HG03342 (cell line): ENCODE measurements at regions not wholly inside any gene's neighbourhood (a gene's known extent, or its start where the extent isn't known, plus 50 kb on each side); places are given as distances from the start of the nearest gene placed in this dataset.

Source experiments
- ATAC-seq: cut with Tn5 transposase; IDR thresholded peaks from one replicate; pipeline ENCODE4 v1.9.1; 2021; ENCODE audit warnings: mild to moderate bottlenecking, moderate library complexity; ENCODE audit not compliant: unreplicated experiment

DNA sequence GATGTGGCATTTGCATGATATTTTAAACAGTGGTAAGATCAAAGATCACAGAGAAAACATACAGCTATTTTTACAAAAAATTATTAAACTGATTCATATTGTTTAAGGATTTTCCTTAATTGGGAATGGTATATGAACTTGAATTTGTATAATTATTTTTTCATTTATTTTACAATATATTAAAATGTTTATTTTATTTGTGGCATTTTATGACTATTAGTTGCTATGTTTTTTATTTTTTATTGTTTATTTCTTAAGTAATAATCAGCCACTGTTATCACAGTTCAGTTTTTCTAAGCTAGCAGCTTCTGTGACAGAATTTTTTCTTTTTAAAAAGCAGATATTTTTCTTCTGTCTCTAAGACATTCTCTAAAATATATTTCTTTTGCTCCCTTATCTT, 387.0 kb upstream of the KHDRBS2 start:
- ATAC-seq = no peak

DNA sequence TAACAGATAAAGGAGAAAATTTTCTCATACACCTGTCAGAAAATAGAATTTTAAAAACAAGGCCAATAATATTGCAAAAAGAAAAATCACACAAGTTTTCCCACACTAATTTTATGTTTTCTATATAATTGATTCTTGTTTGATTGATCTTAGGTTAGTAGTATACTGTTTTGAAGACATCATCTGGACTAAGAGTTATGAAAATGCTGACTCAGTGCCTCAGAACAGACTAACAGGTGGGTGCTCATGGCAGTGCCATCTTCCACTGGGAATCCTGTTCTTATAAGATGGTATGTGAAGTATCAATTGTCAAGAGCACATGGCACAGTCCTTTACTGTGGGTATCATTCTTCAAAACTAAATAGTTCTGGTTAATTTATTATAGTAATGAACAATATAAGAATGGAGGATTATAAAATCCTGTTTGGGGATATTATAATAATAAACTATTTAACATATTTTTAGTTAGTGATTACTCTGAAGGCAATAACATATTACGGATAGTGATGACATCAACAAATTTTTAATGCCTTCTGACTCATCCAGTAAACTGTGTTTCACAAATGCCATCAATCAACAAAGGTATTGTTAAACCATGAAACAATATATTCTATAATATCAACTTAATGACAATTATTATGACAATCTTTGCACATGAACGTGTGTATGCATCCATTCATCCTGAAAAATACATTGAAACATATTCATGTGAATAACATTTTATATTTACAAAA, 384.6 kb upstream of the KHDRBS2 start:
- ATAC-seq = no peak

DNA sequence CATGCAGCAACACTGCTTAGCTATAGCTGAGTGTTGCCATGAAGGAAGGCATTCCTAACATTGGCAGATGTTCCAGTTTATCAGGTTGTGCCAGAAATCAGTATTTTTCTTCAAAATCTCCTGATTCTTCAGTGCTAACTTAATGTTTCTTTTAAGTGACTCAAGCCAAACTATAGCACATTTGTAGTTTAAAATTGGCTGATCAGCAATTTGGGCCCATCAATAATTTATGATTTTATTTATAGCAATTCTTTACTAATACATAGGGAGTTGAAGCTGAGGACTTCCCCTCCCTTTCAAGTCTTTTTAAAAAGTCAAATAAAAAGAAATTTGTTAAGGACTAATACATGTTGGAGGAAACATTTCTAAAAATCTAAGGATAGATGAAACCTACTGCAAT, 383.8 kb upstream of the KHDRBS2 start:
- ATAC-seq = no peak

DNA sequence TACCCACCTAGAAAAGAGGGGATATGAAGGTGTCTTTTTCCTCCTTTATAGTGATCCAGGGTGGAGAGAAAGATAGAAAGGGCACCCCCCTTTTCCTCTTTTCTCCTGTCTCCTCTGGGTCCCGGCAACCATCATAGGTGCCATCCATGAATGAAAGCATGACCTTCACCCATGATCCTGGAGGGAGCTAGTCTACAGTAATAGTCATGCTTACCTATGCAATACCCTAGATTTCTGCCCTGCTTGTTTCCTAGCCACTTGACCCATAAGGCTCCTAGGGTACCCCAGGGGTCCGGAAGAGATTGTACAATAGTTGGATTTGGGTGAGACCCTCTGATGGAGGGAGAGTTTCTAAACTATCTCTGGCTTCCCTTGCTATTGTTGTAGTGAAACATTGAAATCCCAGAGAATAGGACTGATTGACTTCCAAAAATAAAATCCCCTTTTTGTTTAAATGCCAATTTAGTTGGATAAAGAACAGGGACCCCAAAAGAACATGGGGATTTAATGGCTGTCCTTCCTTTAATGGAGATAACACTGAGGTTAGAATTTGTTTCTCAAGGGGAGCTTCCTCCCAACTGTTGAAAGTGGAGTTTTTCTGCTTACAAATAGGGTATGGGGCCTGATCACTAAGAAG, 366.8 kb upstream of the KHDRBS2 start:
- no peak for ATAC-seq

DNA sequence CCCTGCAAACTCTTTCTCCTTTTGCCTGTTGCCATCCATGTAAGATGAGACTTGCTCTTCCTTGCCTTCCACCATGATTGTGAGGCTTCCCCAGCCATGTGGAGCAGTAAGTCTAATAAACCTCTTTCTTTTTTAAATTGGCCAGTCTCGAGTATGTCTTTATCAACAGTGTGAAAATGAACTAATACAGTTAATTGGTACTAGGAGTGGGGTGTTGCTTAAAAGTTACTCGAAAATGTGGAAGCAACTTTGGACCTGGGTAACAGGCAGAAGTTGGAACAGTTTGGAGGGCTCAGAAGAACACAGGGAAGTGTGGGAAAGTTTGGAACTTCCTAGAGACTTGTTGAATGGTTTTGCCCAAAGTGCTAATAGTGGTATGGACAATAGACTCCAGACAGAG, 359.2 kb upstream of the KHDRBS2 start:
- no peak for ATAC-seq

DNA sequence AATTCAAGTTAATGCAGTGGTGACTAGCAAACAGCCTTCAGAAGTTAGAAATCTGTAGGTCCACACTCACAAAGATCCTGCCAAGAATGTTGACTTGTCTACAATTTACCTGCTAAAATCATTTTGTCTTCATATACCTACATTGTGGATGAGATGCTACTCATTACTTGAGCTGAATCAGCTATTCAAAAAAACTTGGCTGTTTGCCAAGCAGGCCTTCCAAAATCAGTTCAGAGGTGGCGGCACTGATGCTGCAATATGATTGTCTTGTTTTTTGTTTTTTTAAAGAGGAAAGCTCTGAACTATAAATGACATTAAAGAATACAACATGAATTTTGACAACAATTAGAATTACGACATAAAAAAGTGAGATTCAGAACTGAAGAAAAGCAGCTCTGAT, 354.7 kb upstream of the KHDRBS2 start:
- ATAC-seq = no peak

DNA sequence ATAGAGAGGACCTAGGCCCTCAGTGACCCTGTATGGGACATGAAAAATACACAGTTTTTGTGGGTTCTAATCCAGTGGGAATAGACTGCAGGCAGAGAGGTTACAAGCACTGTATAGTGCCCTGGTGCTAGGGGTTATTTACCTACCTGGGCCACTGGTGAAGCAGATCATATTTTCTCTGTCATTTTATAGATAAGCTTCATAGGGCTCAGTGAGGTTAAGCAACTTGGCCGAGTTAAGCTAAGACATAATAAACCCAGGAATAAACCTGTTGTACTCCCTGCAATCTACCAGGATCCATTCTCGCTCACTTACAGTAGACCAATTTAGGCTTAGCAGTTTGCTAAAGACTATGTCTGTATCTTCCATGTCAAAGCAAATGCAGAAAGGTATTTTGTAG, 340.6 kb upstream of the KHDRBS2 start:
- ATAC-seq = no peak

DNA sequence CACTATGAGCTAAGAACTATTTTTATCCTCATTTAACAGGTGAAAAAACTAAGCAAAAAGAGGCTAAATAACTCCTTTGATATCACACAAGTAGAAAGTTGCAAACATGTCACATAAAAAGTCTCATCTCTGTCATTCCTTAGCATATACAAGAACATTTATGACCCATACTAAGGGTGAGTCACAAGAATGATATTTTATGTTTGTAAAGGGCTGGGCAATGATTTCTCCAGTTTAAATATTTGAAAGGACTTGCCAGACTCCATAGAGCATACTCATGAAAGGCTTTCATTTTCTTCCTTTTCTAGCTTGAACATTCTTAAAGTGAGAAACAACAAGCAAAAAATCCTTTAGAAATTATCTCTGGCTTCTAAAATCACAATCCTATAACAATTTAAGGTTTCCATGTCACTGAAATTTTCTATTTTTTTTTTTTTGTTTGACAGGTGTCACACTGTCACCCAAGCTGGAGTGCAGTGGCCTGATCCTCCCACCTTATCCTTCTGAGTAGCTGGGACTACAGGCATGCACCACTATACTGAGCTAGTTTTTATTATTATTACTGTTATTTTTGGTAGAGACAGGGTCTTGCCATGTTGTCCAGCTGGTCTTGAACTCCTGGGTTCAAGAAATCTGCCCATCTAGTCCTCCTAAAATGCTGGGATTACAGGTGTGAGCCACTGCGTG, 338.0 kb upstream of the KHDRBS2 start:
- no peak for ATAC-seq

DNA sequence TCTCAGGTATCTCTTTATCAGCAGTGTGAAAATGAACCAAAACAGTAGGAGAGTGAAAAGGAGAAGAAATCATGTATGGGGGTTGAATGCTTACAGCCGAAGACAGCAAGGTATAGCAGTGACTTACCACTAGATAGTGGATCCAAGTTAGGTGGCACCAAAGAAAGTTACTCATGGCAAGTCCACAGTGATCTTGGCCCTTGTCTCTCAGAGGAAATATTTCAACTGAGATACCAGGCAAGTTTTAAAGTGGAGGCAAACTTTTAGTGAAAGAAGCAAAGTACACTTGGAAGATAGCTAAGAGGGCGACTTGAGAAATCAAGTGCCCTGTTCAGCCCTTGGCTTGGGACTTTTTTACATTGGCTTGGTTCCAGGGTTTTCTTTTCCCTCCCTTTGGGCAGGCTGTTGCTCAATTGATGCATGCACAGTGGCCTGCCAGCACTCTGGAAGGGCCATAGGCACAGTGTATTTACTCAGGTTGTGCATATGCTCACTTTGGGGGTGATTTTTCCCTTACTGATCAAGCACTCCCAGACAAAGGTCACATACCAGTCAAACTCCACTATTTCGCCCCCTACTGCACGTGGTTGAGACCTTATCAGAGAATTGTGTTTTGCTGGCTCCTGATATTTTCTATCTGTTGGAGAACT, 329.5 kb upstream of the KHDRBS2 start:
- no peak for ATAC-seq

DNA sequence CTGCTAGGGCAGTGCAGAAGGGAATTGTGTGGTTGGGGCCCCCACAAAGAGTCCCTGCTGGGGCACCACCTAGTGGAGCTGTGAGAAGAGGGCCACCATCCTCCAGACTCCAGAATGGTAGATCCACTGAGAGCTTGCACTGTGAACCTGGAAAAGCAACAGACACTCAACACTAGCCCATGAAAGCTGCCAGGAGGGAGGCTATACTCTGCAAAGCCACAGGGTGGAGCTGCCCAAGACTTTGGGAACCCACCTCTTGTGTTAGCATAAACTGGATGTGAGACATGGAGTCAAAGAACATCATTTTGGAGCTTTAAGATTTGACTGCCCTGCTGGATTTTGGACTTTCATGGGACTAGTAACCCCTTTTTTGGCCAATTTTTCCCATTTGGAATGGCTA, 328.4 kb upstream of the KHDRBS2 start:
- ATAC-seq = no peak

DNA sequence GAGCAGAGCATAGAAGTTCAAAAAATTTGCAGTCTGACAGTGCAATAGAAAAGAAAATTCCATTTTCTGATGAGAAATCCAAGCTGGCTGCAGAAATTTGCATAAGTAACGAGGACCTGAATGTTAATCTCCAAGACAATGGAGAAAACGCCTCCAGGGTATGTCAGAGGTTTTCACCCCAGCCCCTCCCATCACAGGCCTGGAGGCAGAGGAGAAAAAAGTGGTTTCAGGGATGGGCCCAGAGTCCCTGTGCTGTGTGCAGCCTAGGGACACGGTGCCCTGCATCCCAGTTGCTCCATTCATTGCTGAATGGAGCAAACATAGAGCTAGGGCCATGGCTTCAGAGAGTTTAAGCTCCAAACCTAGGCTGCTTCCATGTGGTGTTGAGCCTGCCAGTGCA, 327.9 kb upstream of the KHDRBS2 start:
- ATAC-seq = no peak

DNA sequence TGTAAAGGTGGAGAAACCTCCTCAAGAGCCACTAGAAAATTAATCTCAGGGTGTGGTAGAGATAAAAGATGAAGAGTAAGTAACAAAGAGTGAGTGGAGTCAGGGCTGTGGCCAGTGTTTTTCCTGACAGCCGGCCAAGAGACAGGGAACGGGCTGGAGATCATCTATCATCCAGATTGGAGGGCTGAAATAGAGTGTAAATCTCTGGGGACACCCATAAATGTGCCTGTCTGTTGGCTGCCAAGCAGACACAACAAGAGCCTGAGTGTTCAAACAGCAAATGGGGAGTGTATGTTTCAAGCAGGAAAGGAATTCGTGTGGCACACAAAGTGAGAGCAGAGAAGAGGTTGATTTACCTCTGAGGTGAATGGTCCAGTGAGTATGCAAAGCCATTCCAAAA, 326.4 kb upstream of the KHDRBS2 start:
- ATAC-seq = no peak

DNA sequence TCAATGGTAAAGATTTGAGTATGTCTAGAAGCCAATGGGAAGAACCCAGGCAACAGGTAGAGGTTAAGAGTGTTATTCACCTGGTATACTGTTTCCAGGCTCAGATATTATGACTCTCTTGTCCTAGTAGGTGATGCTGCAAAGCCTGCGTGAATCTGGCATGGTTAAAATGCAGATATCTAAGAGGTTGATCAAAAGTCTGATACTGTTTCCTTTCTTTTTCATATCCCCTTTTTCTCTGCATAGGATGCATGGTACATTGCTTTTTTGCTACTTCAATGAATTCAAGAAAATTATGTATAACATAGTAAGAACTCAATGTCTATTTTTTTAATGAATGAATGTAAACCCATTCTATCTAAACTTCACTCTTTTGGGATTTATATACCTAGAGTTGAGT, 284.3 kb upstream of the KHDRBS2 start:
- ATAC-seq = no peak

DNA sequence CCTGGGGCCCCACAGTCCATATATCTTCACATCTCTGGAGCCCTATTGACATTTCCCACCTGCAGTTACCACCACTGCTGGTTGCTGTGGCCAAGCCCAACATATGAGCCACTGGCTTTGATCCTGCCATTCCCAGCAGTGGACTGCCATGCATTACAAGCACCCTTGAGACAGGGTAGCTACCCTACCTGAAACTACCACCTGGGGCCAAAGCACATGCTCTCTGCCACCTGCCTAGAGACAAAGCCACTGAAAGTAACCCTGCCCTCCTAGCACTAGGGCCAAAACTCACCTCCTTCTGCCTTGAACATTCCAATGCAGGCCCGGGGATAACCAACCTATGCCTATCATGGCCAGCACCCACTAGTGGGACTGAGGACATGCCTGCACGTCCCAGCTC, 255.5 kb upstream of the KHDRBS2 start:
- no peak for ATAC-seq

DNA sequence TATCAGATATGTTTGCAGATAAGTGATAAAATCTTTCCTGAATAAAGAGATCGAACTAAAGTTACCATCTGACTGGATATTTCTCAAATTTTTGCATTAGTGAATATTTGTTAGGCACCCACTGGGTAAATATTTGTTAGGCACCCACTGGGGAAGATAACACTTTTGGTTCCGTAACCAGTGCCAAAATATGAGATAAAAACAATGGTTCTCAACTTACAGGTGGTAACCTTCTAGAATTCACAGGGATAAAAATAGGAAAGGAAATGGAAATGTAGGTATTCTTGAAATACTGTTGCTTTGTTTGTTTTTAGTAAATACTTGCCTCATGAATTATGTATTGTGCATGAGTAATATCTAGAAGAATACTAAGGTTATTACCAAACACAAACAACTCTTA, 245.0 kb upstream of the KHDRBS2 start:
- no peak for ATAC-seq

DNA sequence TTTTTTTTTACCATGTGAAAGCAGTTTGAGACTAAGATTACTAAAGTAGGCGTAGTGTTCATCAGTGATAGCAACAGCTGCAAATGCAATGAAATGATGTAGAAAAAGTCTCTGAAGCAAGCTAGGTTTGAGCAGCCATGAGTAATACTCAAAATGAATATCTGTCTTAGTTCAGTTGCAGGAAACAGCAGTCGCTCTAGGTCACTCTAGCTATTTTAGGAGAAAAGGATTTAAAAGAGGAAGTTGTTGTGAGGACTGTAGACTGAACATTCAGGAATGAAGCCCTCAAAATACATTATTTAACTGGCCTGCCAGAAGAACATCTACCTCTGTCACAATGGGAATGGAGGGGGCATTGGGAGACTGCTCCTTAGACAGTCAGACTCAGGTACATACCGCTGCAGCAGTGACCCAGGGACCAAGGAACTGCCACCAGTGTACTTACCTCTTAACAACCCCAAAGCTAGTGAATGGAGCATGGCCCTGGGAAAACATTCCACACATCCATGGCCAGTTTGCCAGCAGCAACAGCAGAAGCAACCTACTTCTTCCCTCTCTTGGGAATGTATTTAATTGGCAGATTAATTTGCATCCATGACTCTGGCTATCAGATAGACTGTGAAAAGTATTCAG, 243.0 kb upstream of the KHDRBS2 start:
- ATAC-seq = no peak

DNA sequence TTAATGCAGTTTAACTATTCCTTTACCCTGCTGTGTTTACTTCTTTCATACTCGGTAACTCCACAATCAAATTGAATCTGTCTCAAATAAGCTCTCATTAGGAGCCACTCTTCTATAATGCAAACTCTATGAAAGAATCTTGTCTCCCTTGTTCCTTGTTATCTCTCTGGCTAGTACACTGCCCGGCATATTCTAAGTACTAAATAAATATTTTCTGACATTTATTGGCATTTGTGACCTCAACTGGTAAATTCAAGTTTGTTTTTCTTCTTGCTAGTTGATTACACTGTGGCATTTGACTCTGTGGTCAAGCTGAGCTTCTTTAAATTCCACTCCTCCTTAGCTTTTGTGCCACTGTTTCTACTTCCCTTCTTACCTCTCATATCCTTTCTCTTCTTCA, 237.6 kb upstream of the KHDRBS2 start:
- no peak for ATAC-seq

DNA sequence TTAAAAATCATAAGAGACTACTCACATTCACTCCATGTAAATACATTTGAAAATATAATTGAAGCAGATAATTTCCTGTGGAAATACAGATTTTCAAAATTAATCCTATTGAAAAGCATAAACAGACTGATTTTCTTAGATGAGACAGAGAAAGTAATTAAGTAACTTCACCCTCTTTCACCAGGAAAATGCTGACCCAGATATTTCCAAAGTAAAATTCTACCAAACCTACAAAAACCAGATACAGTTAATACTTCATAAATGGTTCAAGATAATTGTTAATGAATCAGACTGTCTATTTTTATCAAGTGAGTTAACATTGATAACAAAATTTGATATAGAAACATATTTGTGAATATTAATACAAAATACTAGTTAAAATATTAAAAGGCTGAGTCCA, 233.5 kb upstream of the KHDRBS2 start:
- ATAC-seq = no peak

DNA sequence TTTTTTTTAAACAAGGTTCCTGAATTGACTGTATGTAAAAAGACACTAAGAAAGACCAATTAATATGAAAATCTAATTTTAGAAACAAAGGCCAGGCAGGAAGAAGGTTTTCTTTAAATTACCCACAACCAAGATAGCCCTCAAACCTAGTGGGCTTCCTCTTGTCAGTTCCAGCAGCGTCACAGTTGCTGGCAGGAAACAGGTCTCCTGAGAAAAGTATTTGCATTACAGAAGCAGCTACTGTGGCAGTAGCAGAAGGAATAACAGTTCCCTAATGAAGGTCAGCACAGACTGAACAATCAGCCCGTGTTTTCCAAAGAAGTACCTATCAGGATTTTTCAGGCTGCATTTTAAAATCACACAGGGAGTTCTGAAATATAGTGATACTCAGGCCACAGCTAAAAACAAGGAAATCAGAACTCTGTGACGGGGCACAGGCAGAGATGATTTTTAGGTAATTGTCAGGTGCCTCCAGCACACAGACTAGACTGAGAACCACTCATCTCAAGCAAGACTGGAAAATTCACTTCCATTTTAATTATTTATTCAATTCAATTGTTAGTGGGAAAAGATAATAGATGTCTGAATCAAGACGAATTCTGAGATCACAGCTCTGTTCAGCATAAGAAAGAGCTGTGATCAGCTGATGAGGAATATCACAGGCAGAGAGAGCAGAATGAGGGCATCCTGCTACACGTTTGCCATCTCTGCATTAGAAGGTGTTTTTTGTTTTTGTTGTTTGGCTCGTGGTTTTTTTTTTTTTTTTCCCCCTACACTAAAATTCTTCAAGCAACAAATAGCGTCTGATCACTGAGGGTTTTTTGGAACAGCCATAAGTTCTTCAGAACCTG, 230.5 kb upstream of the KHDRBS2 start:
- ATAC-seq = no peak

DNA sequence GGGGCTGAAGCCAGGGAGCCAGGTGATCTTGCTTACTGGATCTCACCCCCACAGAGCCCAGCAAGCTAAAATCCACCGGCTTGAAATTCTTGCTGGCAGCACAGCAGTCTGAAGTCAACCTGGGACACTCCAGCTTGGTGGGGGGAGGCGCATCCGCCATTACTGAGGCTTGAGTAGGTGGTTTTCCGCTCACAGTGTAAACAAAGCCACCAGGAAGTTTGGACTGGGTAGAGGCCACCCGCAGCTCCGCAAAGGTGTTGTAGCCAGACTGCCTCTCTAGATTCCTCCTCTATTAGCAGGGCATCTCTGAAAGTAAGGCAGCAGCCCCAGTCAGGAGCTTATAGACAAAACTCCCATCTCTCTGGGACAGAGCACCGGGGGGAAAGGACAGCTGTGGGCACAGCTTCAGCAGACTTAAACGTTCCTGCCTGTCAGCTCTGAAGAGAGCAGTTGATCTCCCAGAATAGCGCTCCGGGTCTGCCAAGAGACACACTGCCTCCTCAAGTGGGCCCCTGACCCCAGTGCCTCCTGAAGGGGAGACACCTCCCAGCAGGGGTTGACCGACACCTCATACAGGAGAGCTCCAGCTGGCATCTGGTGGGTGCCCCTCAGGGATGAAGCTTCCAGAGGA, 206.3 kb upstream of the KHDRBS2 start:
- ATAC-seq = no peak
